ENCODE measurements at regions not wholly inside any gene's neighbourhood (a gene's known extent, or its start where the extent isn't known, plus 50 kb on each side); places are given as distances from the start of the nearest gene placed in this dataset.

GRCh38 chr10:30117812-30118501 is 58.6 kb upstream of the JCAD start:
- no peak overlapping the region for H3K4me3 ChIP-seq
- DNase-seq (ENCODE audit: low spot score in 2 of 2): no peak
- TF ChIP-seq CTCF (IDR thresholded peaks at IDR 0.05) (no peak), POLR2A (IDR thresholded peaks at IDR 0.05) (no peak), EP300 (IDR thresholded peaks at IDR 0.05) (no peak)
- peaks cover 0 to 6% (median 0%) of the 10 kb centered on the region in 4 donors for H3K4me1 ChIP-seq
- H3K9me3 ChIP-seq: no peaks in the 10 kb centered on the region
- no peak overlapping the region for H3K27ac ChIP-seq
- 85 to 86% methylated on average over 9 of the region's 9 CpGs for WGBS, 2 donors
- H3K36me3 ChIP-seq: no peaks in the 10 kb centered on the region
- H3K27me3 ChIP-seq: no peaks in the 10 kb centered on the region

DNA sequence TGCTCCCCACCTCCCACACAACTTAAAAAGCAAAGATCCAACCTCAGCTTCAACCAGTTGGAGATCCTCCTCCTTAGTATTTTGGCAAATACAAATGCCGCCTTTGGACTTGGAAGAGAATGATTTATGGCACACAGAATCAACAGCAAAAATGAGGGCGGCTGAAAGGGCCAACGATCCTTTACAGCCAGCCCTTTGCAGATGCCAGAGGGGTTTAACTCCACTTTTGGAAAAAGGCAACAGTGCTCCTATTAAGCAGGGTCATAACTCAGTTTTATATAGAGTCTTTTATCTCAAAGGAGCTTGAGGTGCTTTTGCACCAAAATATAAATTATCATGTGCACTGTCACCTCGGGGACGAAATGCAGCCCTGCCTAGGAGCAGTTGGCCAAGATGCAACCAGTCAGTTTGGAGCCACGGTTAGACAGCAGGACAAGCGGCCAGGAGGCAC is 56.7 kb upstream of the JCAD start:
- WGBS, 2 donors: 49 to 62% methylated on average over 7 of the region's 7 CpGs
- no peaks in the 10 kb centered on the region for H3K36me3 ChIP-seq
- TF ChIP-seq CTCF (IDR thresholded peaks at IDR 0.05) (no peak), POLR2A (IDR thresholded peaks at IDR 0.05) (no peak), EP300 (IDR thresholded peaks at IDR 0.05) (no peak)
- no peak overlapping the region for H3K27ac ChIP-seq
- H3K9me3 ChIP-seq: no peaks in the 10 kb centered on the region
- peaks cover 0 to 6% (median 0%) of the 10 kb centered on the region in 4 donors for H3K4me1 ChIP-seq
- DNase-seq (ENCODE audit: low spot score in 2 of 2): no peak
- no peak overlapping the region for H3K4me3 ChIP-seq
- no peaks in the 10 kb centered on the region for H3K27me3 ChIP-seq

- Histone ChIP-seq H3K36me3 (no peaks in the 10 kb centered on the region), H3K9me3 (no peaks in the 10 kb centered on the region), H3K4me1 (peaks cover 0 to 6% (median 0%) of the 10 kb centered on the region in 4 donors), H3K4me3 (no peak overlapping the region), H3K27me3 (no peaks in the 10 kb centered on the region), H3K27ac (no peak overlapping the region)
- no peak for DNase-seq (ENCODE audit: low spot score in 2 of 2)
- TF ChIP-seq POLR2A (IDR thresholded peaks at IDR 0.05) (no peak), CTCF (IDR thresholded peaks at IDR 0.05) (no peak), EP300 (IDR thresholded peaks at IDR 0.05) (no peak)
- WGBS, 2 donors: 42 to 51% methylated on average over 6 of the region's 6 CpGs
Observed at GRCh38 chr10:30115626-30115940, 56.2 kb upstream of the JCAD start.

DNA sequence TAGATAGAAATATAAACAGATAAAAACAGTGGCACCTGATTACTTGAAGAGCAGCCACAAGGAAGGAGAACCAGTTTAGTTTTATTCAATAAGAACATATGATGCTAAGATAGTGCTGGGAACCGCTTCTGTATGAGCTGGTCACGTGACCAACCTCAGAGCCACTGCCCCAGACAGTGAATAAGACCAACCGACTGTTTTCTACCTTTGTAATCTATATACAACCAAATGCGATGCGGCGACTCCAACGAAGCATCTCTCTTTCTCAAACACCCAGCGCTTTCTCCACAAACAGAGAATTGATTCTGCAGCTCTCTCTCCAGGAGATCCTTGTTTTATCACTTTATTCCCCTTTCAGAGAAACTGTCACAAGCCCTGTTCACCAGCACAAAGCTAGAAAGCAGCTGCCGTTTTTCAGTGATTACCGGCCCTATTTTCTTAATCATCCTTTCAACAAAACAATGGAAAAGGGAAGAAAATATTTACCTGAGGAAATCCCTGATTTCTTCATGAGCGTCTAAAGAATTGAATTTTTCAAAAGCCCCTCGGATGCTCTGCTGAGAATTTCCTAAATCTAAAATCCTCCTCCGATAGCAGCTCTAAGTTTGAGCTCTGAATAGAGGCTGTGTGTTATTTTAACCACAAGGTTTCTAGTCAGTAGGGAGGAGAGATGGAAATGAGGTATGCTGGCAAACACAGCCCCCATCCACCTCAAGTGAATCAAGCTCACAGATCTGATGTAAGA is 55.7 kb upstream of the JCAD start:
- peaks cover 0 to 6% (median 0%) of the 10 kb centered on the region in 4 donors for H3K4me1 ChIP-seq
- TF ChIP-seq CTCF (IDR thresholded peaks at IDR 0.05) (no peak), POLR2A (IDR thresholded peaks at IDR 0.05) (no peak), EP300 (IDR thresholded peaks at IDR 0.05) (no peak)
- H3K27ac ChIP-seq: no peak overlapping the region
- 14 to 24% methylated on average over 13 of the region's 13 CpGs for WGBS, 2 donors
- no peaks in the 10 kb centered on the region for H3K36me3 ChIP-seq
- no peak for DNase-seq (ENCODE audit: low spot score in 2 of 2)
- no peaks in the 10 kb centered on the region for H3K27me3 ChIP-seq
- H3K4me3 ChIP-seq: no peak overlapping the region
- no peaks in the 10 kb centered on the region for H3K9me3 ChIP-seq

DNA sequence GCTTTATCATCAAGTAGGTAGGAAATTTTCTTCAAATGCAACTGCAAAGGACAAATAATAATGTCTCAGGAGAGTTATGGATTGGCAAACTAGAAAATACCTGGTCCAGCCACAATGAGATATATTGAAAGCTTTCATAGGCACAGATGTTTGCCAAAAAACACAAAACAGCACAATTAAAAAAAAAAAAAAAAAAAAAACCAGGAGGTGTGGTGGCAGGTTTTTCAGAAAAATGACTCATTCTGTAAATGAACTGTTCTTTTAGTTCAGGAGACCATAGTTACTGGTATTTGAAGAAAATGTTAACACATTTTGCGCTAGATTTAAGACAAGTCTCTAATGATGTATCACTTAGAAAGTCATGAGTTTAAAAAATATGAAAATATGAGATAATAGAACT is 55.0 kb upstream of the JCAD start:
- no peak overlapping the region for H3K4me3 ChIP-seq
- 92 to 98% methylated on average over 1 of the region's 1 CpG for WGBS, 2 donors
- no peaks in the 10 kb centered on the region for H3K36me3 ChIP-seq
- H3K27me3 ChIP-seq: no peaks in the 10 kb centered on the region
- DNase-seq (ENCODE audit: low spot score in 2 of 2): no peak
- no peak for TF ChIP-seq CTCF (IDR thresholded peaks at IDR 0.05)
- TF ChIP-seq EP300 (IDR thresholded peaks at IDR 0.05): no peak
- TF ChIP-seq POLR2A (IDR thresholded peaks at IDR 0.05): no peak
- H3K4me1 ChIP-seq: peaks cover 0 to 6% (median 0%) of the 10 kb centered on the region in 4 donors
- no peaks in the 10 kb centered on the region for H3K9me3 ChIP-seq
- no peak overlapping the region for H3K27ac ChIP-seq
